Brain microvascular endothelial cell (primary cell): ENCODE measurements at regions not wholly inside any gene's neighbourhood (a gene's known extent, or its start where the extent isn't known, plus 50 kb on each side); places are given as distances from the start of the nearest gene placed in this dataset.

ENCODE experiments used
- DNase-seq: peaks from one replicate; pipeline ENCODE4 v3.0.0-alpha.2; 2020
- H3K27ac ChIP-seq: fragments of 250-450 bp; sonication (Bioruptor Pico); 2 replicates; pipeline ENCODE4 v1.5.1; 2020; ENCODE audit warnings: mild to moderate bottlenecking, moderate library complexity
- H3K27me3 ChIP-seq: fragments of 250-450 bp; sonication (Bioruptor Pico); replicated peaks from 2 replicates; pipeline ENCODE4 v1.5.1; 2020; ENCODE audit warnings: mild to moderate bottlenecking
- H3K36me3 ChIP-seq: fragments of 250-450 bp; sonication (Bioruptor Pico); replicated peaks from 2 replicates; pipeline ENCODE4 v1.5.1; 2020; ENCODE audit warnings: mild to moderate bottlenecking
- H3K4me3 ChIP-seq: 2 replicates; pipeline ENCODE4 v1.5.1; 2011; ENCODE audit warnings: low read depth, mild to moderate bottlenecking, control low read depth, low read length, moderate library complexity
- CTCF ChIP-seq: IDR thresholded peaks from 2 replicates; pipeline ENCODE4 v1.5.1; 2011; ENCODE audit warnings: low read depth, mild to moderate bottlenecking, moderate library complexity, low read length, control low read depth, inconsistent platforms; ENCODE audit errors: missing control alignments
- in situ Hi-C: cut with HindIII; loops from 2 replicates; pipeline ENCODE4 v1.10.0; 2017; ENCODE audit warnings: low sequenced_read_pairs, low pct_ligation_motif_present

GRCh38 chr2:207459990-207460757 lies 69.6 kb upstream of the CREB1 start:
- in situ Hi-C loops, result no loop called here
- Histone ChIP-seq H3K27ac (no peak overlapping the region), H3K4me3 (no peak overlapping the region), H3K36me3 (no peaks in the 10 kb centered on the region), H3K27me3 (no peaks in the 10 kb centered on the region)
- no peak for DNase-seq
- no peak for TF ChIP-seq CTCF

GRCh38 chr2:207463433-207463832 lies 66.3 kb upstream of the CREB1 start:
- Histone ChIP-seq H3K4me3 (no peak overlapping the region), H3K27me3 (no peaks in the 10 kb centered on the region), H3K36me3 (no peaks in the 10 kb centered on the region), H3K27ac (no peak overlapping the region)
- DNase-seq, result no peak
- in situ Hi-C loops, result no loop called here
- no peak for TF ChIP-seq CTCF

- TF ChIP-seq CTCF, result no peak
Measured at GRCh38 chr2:207464007-207464406, 65.8 kb upstream of the CREB1 start.

GRCh38 chr2:207465894-207466293 lies 63.9 kb upstream of the CREB1 start:
- no peaks in the 10 kb centered on the region for H3K36me3 ChIP-seq
- H3K27me3 ChIP-seq, result no peaks in the 10 kb centered on the region
- no peak overlapping the region for H3K4me3 ChIP-seq
- in situ Hi-C loops, result no loop called here
- no peak for DNase-seq
- TF ChIP-seq CTCF, result no peak
- no peak overlapping the region for H3K27ac ChIP-seq

More at GRCh38 chr2:207464007-207464406, 65.8 kb upstream of the CREB1 start:
- Histone ChIP-seq H3K4me3 (no peak overlapping the region), H3K36me3 (no peaks in the 10 kb centered on the region), H3K27me3 (no peaks in the 10 kb centered on the region), H3K27ac (no peak overlapping the region)
- in situ Hi-C loops, result no loop called here
- no peak for DNase-seq

GRCh38 chr2:207467716-207468347 lies 61.9 kb upstream of the CREB1 start:
- H3K4me3 ChIP-seq, result no peak overlapping the region
- no peak for TF ChIP-seq CTCF
- no peaks in the 10 kb centered on the region for H3K27me3 ChIP-seq
- no peaks in the 10 kb centered on the region for H3K36me3 ChIP-seq
- in situ Hi-C loops, result no loop called here
- peak; percentile 65 for DNase-seq
- peak overlapping the region; percentile 42 for H3K27ac ChIP-seq
